ENCODE measurements at regions not wholly inside any gene's neighbourhood (a gene's known extent, or its start where the extent isn't known, plus 50 kb on each side); places are given as distances from the start of the nearest gene placed in this dataset.

- DNase-seq (ENCODE audit: low read depth in 2 of 3, low spot score in 2 of 3) = no peak
Observed at GRCh38 chr12:115163710-115164109, 479.7 kb upstream of the TBX3 start.

- no peak for DNase-seq (ENCODE audit: low read depth in 2 of 3, low spot score in 2 of 3)
Observed at GRCh38 chr12:115160271-115161128, 476.5 kb upstream of the TBX3 start.

- no peak for DNase-seq (ENCODE audit: low read depth in 2 of 3, low spot score in 2 of 3)
Observed at GRCh38 chr12:115158816-115159215, 474.8 kb upstream of the TBX3 start.

GRCh38 chr12:115155665-115156645 is 472.0 kb upstream of the TBX3 start:
- DNase-seq (ENCODE audit: low read depth in 2 of 3, low spot score in 2 of 3) = no peak

- no peak for DNase-seq (ENCODE audit: low read depth in 2 of 3, low spot score in 2 of 3)
Observed at GRCh38 chr12:115149685-115150378, 465.9 kb upstream of the TBX3 start.

- DNase-seq (ENCODE audit: low read depth in 2 of 3, low spot score in 2 of 3) = no peak
Observed at GRCh38 chr12:115149279-115149678, 465.3 kb upstream of the TBX3 start.

GRCh38 chr12:115147916-115148315 is 463.9 kb upstream of the TBX3 start:
- DNase-seq (ENCODE audit: low read depth in 2 of 3, low spot score in 2 of 3) = no peak

DNA sequence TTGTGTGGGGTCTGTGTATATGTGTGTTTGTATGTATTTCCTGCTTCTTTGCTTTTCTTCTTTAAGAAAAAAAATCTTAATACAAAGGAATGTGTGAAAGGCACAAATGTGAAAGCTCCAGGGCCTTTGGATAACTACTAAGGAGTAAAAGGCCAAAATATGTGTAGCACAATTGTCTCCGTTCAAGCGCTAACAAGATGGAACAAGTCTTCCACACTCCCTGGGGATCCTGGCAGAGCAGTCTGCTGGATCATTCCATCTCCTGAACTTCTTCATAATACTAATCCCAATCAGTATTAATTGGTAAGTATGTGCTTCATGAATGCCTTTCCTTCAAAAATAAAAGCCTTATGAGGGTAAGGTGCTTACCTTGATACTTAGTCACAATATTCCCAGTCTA is 462.5 kb upstream of the TBX3 start:
- no peak for DNase-seq (ENCODE audit: low read depth in 2 of 3, low spot score in 2 of 3)

- no peak for DNase-seq (ENCODE audit: low read depth in 2 of 3, low spot score in 2 of 3)
Observed at GRCh38 chr12:115144425-115144824, 460.4 kb upstream of the TBX3 start.

DNA sequence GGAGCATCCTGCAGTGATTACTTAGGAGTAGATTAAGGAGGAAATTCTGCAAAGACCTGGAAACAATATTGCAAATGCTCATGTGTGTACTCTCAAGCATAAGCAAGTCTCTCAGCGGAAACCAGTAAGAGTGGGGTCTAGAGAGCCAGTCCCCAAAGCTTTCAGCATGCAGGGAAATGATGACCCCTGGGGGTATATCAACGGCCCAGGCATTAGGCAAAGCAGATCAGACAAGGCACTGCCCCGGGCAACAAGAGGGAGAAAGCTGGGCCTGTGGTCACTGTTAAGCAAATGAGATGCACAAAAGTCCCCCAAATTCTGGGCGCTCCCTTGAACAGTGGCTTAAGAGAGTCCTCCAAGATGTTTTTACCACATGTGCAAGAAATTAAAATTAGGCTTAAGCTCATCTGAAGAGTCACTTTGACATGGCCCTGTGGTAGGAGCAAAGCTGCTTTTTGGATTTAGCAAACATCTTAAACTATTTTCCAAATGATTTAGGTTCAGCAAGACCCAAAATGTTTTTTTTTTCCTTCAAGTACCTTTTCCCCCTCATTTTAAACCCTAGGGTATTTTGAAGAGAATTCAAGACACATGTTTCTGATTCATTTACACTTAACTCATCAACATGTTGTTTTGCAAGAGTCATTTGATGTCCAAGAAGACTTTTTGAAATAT is 457.1 kb upstream of the TBX3 start:
- DNase-seq (ENCODE audit: low read depth in 2 of 3, low spot score in 2 of 3) = no peak

GRCh38 chr12:115137812-115138521 is 454.0 kb upstream of the TBX3 start:
- no peak for DNase-seq (ENCODE audit: low read depth in 2 of 3, low spot score in 2 of 3)

- DNase-seq (ENCODE audit: low read depth in 2 of 3, low spot score in 2 of 3) = no peak
Observed at GRCh38 chr12:115135800-115136211, 451.8 kb upstream of the TBX3 start.

DNA sequence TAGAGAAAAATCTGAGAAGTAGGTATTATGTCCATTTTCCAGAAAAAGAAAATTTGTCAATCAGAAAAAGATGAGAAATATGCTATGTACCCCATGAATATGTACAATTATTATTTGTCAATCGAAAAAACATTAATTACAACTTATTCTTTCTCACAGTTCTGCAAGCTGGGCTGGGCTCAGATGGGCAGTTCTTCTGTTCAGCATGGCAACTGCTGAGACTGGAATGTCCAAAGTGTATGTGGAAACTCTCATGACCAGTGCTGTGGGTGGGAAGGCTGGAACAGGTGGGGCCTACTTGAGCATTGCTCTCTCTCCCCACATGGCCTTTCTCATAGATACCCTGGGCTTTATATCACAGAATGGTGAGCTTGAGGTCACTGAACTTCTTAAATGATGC is 450.3 kb upstream of the TBX3 start:
- no peak for DNase-seq (ENCODE audit: low read depth in 2 of 3, low spot score in 2 of 3)

GRCh38 chr12:115132905-115133304 is 448.9 kb upstream of the TBX3 start:
- DNase-seq (ENCODE audit: low read depth in 2 of 3, low spot score in 2 of 3) = no peak

DNA sequence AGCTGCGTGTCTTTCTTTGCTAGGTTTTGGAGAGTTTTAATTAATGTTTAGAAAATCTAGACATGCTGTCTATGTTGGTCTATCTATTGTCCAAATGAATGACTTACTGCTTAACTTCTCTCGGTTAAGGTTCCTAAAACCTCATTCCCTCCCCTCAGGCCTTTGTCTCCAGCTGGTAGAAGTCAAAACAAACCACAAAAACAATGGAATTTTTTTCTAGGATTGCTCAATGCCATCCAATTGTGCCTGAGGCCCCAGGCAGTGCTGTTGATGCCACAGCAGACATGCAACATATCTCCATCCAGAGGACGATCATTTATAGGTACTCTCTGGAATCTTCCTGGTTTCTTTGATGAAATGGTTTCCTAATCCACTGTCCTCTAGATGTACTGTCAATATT is 448.2 kb upstream of the TBX3 start:
- no peak for DNase-seq (ENCODE audit: low read depth in 2 of 3, low spot score in 2 of 3)

DNA sequence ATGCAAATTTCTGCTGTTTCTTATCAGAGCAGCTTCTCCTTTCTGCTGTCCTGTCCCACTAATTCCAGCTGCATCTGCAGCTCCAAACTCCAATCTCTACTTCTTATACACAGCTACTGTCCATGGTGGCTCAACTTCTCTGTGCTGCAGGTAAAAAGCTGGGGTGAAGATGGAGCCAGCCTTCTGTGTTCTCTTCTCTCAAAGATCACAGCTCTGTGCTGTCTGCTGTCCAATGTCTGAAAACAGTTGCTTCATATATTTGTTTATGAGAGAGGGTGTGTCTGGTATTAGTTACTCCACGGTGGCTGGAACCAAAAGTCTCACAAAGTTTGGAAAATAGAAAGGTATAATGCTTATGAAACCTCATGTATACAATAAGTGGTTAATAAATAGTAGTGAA is 445.8 kb upstream of the TBX3 start:
- DNase-seq (ENCODE audit: low read depth in 2 of 3, low spot score in 2 of 3) = no peak

GRCh38 chr12:115121053-115121452 is 437.1 kb upstream of the TBX3 start:
- DNase-seq (ENCODE audit: low read depth in 2 of 3, low spot score in 2 of 3) = no peak

DNA sequence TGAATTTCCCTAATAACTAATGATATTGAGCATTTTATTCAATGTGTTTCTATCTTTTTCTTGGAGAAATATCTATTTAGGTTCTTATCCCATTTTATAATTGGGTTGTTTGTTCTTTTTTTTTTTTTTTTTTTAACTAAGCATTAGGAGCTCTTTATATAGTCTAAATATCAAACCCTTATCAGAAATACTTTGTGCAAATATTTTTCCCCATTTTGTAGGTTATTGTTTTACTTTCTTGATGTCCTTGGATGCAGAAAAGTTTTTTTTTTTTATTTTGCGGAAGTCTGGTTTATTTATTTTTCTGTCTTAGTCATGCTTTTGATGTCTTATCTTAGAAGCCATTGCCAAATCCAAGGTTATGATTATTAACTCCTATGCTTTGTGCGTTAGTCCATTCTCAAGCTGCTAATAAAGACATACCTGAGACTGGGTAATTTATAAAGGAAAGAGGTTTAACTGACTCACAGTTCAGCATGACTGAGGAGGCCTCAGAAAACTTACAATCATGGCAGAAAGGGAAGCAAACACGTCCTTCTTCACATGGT is 434.3 kb upstream of the TBX3 start:
- no peak for DNase-seq (ENCODE audit: low read depth in 2 of 3, low spot score in 2 of 3)

DNA sequence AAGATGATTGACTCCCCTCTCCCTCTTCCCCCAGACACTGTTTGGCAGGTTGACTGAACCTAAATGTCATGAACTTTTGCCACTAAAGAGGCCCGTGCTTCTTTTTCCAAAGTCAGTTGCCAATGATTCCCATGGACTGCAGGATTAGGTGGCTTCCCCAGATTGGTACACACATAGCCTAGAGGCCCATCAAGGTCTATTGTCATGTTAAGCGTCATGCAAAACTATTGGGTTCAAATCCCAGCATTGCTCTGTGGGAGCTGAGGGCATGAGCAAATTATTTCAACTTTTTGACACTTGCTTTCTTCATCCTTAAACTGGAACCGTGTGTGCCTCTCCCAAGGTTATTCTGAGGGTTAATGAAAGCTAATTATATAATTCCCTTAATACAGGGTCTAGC is 430.2 kb upstream of the TBX3 start:
- DNase-seq (ENCODE audit: low read depth in 2 of 3, low spot score in 2 of 3) = no peak

DNA sequence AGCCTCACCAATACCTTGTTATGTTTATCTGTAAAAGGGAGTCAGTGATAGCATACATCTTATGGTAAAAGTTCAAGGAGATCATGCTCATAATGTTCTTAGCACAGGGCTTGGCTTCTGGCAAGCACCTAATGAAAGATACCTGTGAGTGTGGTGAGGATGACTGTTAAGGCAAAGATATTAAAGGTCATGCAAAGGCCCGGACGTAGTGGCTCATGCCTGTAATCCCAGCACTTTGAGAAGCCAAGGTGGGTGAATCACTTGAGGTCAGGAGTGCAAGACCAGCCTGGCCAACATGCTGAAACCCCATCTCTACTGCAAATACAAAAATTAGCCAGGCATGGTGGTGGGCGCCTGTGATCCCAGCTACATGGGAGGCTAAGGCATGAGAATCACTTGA is 425.9 kb upstream of the TBX3 start:
- no peak for DNase-seq (ENCODE audit: low read depth in 2 of 3, low spot score in 2 of 3)
